Erythroblast (primary cell): ENCODE measurements at regions not wholly inside any gene's neighbourhood (a gene's known extent, or its start where the extent isn't known, plus 50 kb on each side); places are given as distances from the start of the nearest gene placed in this dataset.

ENCODE experiments used
- GATA1 ChIP-seq: IDR thresholded peaks from 2 replicates; pipeline ENCODE4 v1.6.1; 2011; ENCODE audit warnings: low read depth, mild to moderate bottlenecking, control low read depth, low read length, moderate library complexity
- POLR2A ChIP-seq: IDR thresholded peaks from 2 replicates; pipeline ENCODE4 v1.6.1; 2011; ENCODE audit warnings: mild to moderate bottlenecking, low read length

GRCh38 chr7:89563597-89563996, 590.7 kb upstream of the STEAP1 start:
- TF ChIP-seq POLR2A (no peak), GATA1 (no peak)
